ENCODE measurements at regions not wholly inside any gene's neighbourhood (a gene's known extent, or its start where the extent isn't known, plus 50 kb on each side); places are given as distances from the start of the nearest gene placed in this dataset.

- no peak for DNase-seq
Observed at GRCh38 chr6:27053738-27054137, 193.8 kb upstream of the PRSS16 start.

- no peak for DNase-seq
Observed at GRCh38 chr6:27056615-27057014, 190.9 kb upstream of the PRSS16 start.

- DNase-seq: no peak
Observed at GRCh38 chr6:27059621-27060425, 187.7 kb upstream of the PRSS16 start.

GRCh38 chr6:27061235-27061993 is 186.1 kb upstream of the PRSS16 start:
- no peak for DNase-seq

GRCh38 chr6:27062755-27063154 is 184.7 kb upstream of the PRSS16 start:
- DNase-seq: no peak

GRCh38 chr6:27065183-27065582 is 182.3 kb upstream of the PRSS16 start:
- no peak for DNase-seq

GRCh38 chr6:27066381-27066780 is 181.1 kb upstream of the PRSS16 start:
- no peak for DNase-seq

- DNase-seq: no peak
Observed at GRCh38 chr6:27066802-27067201, 180.7 kb upstream of the PRSS16 start.

- DNase-seq: no peak
Observed at GRCh38 chr6:27073441-27073840, 174.1 kb upstream of the PRSS16 start.

GRCh38 chr6:27076116-27076515 is 171.4 kb upstream of the PRSS16 start:
- DNase-seq: no peak

- DNase-seq: peak; percentile 39
Observed at GRCh38 chr6:27078734-27079357, 168.7 kb upstream of the PRSS16 start.

GRCh38 chr6:27081188-27081587 is 166.3 kb upstream of the PRSS16 start:
- DNase-seq: no peak

GRCh38 chr6:27081931-27082330 is 165.6 kb upstream of the PRSS16 start:
- DNase-seq: no peak

GRCh38 chr6:27088068-27088467 is 159.4 kb upstream of the PRSS16 start:
- no peak for DNase-seq

- DNase-seq: peak; percentile 79
Observed at GRCh38 chr6:27091661-27092315, 155.7 kb upstream of the PRSS16 start.

- DNase-seq: no peak
Observed at GRCh38 chr6:27092316-27092692, 155.2 kb upstream of the PRSS16 start.

GRCh38 chr6:27095914-27096313 is 151.6 kb upstream of the PRSS16 start:
- no peak for DNase-seq

- DNase-seq: no peak
Observed at GRCh38 chr6:27096834-27097511, 150.5 kb upstream of the PRSS16 start.

- DNase-seq: no peak
Observed at GRCh38 chr6:27098956-27099355, 148.5 kb upstream of the PRSS16 start.

- no peak for DNase-seq
Observed at GRCh38 chr6:27100921-27101320, 146.6 kb upstream of the PRSS16 start.

GRCh38 chr6:27101824-27102223 is 145.7 kb upstream of the PRSS16 start:
- no peak for DNase-seq

GRCh38 chr6:27106382-27106781 is 141.1 kb upstream of the PRSS16 start:
- no peak for DNase-seq

- no peak for DNase-seq
Observed at GRCh38 chr6:27111743-27112142, 135.8 kb upstream of the PRSS16 start.

Data from amniotic stem cell (primary cell).